Skeletal muscle cell (primary cell): ENCODE measurements at regions not wholly inside any gene's neighbourhood (a gene's known extent, or its start where the extent isn't known, plus 50 kb on each side); places are given as distances from the start of the nearest gene placed in this dataset.
"Not testable (repeated sequence)": the region's sequence is repeated elsewhere in the genome, so short reads cannot be mapped to it uniquely, and the experiment has no call there.

Experiments
- DNase-seq: peaks from one replicate; pipeline ENCODE4 v3.0.0-alpha.2; 2010; ENCODE audit warnings: low read depth
- H3K4me3 ChIP-seq: 2 replicates; pipeline ENCODE4 v1.5.1; 2011; ENCODE audit warnings: low read depth, mild to moderate bottlenecking, control low read depth, low read length, moderate library complexity

DNA sequence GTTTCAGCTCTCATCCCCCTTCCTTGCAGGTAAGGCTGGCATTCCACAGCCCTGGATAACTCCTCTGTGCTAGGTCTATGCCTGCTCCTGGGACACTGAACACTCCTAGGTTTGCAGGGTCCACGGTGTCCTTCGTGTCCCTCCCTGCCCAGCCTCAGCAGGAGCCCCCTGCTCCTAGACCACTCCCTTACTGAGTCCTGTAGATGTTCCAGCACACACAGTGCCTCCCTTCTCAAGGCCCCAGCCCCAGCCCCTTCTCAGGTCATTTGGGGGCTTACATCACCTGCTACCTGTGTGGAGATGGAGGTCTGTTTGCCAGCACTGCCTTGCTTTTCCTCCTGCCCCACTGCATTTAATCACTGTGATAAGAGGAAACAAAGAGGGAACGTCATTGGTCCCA is 146.4 kb upstream of the TNP1 start:
- H3K4me3 ChIP-seq: no peak overlapping the region
- DNase-seq: no peak

DNA sequence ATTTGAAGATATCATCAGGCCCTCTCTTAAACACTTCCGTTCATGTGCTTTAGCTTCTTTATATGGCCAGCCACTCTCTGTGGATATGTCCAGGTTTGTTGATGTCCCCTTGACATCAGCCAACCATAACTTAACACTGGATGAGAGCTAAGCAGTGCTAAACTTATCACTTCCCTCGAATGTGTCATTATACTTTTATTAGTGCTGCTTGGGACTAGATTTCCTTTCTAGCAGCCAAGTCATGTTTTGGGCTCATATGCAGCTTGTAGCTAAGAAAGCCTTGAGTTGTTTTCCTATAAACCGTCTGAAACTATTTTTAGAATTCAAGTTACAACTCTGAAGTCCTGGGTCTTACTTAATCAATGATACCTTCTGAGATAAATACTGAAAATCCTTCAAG is 144.8 kb upstream of the TNP1 start:
- no peak for DNase-seq
- no peak overlapping the region for H3K4me3 ChIP-seq

DNA sequence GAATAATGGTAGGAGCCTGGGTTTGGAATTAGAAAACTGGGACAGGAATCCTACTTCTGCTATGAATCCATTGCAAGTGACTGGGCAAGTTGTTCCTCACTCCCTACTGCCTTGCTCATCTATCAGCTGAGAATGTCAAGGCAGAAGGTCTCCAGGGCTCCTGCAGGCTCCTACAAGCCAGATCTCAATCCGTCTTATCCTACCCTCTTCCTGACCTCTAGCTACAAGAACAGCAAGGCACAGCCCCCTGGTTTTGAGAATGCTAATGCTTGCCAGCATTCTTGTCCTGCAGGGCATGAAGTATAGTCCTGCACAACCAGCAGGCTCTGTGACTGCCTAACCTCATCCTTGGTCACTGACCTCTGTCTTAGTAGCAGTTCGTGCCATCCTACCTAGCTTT is 141.9 kb upstream of the TNP1 start:
- DNase-seq: no peak
- no peak overlapping the region for H3K4me3 ChIP-seq

DNA sequence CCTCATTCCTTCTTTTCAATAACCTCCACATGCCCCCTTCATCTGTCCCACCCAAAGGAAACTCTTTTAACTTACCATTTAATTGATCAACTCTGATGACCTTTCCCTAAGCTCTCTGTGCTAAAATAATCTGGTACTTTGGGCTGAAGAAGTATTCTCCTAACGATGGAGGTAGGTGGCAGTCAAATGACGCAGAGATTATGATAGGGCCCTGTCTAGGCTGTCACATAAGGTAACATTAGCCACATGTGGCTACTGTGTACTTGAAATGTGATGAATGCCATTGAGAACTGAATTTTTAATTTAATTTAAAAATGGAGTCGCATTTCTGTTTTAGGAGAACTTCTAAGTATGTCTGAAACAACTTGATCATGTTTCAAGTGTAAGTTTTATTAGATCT is 140.5 kb upstream of the TNP1 start:
- no peak overlapping the region for H3K4me3 ChIP-seq
- DNase-seq: no peak

DNA sequence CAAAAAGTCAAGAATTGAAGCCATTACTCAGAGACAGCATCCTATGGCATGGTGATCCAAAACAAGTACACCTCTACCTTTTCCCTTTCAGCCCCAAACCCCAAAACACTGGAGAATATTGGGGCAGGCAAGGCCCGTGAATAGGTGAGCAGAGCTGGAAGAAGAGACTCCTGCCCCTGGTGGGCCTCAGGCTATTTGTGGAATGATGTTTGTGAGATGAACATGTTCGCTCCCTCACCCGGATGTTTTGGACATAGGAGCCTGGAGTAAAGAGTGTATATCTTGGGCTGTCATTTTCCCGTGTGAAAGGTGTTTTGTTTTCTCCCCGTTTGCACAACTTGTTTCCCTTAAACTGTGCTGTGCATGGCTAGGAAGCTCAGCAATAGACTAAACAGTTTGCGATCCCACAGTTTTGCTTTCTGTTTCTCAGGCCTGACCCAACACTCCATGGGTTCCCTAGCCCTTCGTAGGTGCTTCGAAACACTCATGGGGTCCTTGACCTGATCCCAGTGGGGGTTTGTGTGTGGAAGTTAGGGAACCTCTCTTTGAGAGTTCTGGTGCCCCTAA is 136.5 kb upstream of the TNP1 start:
- no peak for DNase-seq
- no peak overlapping the region for H3K4me3 ChIP-seq

DNA sequence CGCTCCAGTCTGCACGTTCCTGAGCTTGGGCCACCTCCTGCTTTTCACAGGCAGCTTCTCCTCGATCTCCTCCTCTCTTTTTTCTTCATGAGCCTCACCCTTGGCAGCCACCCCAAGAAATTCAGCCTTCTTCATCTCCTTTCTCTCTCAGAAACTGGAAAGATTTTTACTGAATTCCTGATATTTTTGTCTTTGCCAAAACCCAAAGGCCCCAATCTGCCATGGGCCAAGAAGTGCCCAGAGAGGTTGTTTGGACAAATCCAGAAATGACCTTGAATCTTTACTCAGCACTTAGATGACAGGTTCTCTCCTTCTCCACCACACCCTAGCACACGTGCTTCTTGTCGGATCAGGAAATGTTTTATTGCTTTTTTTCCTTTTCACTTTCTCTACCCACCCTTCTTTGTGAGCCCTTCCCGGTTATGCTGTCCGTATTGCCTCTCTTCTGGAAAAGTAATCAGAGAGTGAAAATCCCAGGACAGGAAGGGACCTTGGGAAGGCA is 134.5 kb upstream of the TNP1 start:
- no peak overlapping the region for H3K4me3 ChIP-seq
- no peak for DNase-seq

DNA sequence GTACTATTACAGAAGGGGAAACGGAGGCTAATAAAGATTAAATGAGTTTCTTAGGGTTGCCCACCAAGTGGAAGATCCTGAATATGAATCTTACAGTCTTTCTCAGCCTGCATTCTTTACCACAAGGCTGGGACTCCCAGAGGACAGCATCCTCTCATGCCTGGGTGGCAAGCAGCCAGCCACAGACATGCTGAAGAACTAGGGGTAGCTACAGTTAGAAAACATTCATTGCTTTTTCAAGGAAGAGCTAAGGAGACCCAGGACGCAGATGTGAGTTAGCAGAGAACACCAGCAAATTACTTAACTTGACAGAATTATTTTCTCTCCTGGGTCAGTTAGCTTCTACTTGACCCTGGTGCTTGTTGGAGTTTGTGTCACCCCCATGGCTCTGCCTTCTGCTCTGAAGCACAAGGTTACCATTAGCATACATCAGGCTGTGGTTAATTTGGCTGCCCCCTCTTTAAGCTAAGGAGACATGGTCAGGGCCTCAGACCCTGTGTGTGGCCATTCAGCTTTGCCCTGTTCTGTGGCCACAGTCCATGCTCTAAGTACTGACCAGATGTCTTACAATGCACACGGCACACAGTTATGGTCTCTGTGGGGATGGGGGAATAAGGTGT is 132.3 kb upstream of the TNP1 start:
- H3K4me3 ChIP-seq: no peak overlapping the region
- DNase-seq: no peak

DNA sequence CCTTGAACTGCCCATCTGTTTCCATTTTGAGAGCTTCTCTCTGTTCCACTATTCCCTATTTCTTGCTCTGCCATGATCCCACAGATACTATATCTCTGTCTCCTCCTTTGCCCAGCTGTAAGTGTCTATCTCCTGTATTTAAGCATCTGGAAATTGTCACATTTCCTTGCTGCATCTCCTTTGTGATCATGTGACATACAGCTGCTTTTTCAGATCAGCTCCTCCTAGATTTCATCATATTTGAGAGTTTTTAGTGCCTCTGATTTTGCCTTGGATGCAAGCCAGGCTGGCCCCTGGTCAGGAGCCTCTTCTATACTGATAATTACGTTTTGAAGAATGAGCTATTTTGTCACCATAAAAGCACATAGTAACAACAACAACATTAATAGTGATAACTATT is 131.7 kb upstream of the TNP1 start:
- no peak for DNase-seq
- H3K4me3 ChIP-seq: no peak overlapping the region

DNA sequence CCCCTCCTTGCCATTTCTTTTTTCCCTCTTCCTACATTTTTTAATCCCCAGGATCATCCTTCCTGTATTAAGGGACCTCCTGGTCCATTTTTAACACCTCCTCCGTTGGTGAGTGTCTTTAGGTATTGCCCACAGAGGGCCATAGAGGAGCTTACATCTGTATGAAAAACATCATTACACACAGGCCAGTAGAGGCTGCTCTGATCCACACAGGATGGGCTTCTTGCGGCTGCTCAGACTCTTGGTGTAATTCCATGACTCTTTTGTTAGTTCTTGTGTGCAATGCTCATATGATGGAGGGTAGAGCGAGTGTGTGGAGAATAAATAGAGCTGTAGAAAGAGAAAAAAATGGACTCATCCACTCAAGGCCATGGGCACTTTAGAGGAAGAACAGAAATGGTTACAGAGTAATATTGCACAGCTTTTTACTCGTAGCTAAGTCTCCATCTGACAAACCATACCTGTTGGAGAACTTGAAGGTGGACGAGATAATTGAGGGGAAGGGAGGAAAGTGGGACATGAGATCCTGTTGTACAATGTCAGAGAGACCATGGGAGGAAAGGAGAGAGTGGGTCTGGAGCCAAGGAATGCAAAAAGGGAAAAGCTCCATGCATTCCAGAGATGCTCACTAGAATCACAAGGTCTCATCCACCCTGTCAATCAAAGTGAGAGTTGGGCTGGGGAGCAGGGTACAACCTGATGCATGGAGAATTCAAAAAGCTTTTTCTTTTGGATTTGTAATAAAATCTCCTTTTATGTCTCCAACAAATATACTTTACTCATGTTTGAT is 129.7 kb upstream of the TNP1 start:
- no peak overlapping the region for H3K4me3 ChIP-seq
- no peak for DNase-seq

DNA sequence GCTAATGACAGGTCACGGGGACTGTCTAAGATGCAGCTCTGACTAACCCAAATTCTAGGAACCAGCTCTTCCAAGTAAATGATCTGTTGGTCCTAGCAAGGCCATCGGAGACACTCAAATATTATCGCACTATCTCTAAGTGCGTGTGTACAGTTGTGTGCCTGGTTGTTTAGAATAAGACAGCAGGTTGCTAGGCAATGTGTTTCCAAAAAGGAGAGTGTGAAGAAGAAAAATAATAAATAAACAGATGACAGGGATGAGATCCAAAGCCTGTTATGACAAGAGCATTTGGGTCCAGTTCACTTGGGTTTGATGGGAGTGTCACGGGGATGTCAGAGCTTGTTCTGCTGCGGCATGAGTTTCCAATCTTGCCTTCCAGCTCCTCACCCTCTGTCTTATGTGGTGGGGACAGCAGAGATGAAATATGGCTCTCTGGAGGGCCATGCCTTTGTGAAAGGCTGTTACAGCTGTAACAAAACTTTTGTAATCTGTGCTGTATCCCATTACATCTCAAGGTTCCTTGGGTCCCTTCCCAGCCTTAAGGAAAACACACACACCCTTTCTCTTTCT is 127.5 kb upstream of the TNP1 start:
- H3K4me3 ChIP-seq: no peak overlapping the region
- DNase-seq: no peak

DNA sequence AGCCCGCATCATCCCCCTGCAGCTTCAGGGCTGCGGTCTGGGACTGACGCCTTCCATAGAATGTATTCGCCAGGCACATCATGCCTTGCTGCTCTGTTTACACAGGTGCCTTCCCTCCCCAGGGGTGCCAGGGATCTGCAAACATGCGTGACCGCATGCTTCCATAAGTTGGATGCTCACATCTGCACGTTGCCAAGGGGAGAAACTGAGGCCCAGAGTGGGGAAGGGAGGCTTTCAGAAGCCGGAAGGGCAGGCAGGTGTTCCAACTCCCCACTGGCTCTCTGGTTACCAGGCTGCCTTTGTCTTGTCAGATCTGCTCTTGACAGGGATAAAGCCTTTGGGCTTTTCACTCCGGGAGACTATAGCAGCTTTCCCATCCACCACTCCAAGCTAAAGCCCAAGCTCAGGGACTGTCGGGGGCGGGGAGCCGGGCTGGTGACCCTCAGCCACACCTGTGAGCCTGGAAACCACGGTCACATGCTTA is 125.8 kb upstream of the TNP1 start:
- DNase-seq: no peak

DNA sequence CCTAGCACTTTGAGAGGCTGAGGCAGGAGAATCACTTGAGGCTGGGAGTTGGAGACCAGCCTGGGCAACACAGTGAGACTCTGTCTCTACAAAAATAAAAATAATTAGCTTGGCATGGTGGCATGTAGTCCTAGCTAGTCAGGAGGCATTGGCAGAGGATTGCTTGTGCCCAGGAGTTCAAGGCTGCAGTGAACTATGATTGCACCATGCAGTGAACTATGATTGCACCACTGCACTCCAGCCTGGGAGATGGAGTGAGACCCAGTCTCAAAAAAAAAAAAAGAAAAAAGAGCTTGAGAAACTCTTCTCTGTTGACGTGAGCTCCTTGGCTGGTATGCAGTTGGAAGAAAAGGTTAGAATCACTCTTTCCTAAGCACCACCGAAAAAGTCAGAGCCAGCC is 125.1 kb upstream of the TNP1 start:
- no peak for DNase-seq

More for the DNA sequence above, 125.8 kb upstream of the TNP1 start:
- no peak overlapping the region for H3K4me3 ChIP-seq

DNA sequence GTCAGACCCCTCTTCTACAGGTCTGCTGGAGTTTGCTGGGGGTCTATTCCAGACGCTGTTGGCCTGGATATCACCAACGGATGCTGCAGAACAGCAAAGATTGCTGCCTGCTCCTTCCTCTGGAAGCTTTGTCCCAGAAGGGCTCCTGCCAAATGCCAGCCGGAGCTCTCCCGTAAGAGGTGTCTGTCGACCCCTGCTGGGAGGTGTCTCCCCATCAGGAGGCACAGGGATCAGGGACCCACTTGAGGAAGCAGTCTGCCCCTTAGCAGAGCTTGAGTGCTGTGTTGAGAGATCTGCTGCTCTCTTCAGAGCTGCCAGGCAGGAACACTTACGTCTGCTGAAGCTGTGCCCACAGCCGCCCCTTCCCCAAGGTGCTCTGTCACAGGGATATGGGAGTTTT is 122.1 kb upstream of the TNP1 start:
- DNase-seq, H3K4me3 ChIP-seq: not testable (repeated sequence)

More for the DNA sequence above, 125.1 kb upstream of the TNP1 start:
- no peak overlapping the region for H3K4me3 ChIP-seq

DNA sequence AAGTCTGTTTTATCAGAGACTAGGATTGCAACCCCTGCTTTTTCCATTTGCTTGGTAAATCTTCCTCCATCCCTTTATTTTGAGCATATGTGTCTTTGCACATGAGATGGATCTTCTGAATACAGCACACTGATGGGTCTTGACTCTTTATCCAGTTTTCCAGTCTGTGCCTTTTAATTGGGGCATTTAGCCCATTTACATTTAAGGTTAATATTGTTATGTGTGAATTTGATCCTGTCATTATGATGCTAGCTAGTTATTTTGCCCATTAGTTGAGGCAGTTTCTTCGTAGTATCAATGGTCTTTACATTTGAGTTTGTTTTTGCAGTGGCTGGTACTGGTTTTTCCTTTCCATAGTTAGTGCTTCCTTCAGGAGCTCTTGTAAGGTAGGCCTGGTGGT is 120.6 kb upstream of the TNP1 start:
- H3K4me3 ChIP-seq, DNase-seq: not testable (repeated sequence)

DNA sequence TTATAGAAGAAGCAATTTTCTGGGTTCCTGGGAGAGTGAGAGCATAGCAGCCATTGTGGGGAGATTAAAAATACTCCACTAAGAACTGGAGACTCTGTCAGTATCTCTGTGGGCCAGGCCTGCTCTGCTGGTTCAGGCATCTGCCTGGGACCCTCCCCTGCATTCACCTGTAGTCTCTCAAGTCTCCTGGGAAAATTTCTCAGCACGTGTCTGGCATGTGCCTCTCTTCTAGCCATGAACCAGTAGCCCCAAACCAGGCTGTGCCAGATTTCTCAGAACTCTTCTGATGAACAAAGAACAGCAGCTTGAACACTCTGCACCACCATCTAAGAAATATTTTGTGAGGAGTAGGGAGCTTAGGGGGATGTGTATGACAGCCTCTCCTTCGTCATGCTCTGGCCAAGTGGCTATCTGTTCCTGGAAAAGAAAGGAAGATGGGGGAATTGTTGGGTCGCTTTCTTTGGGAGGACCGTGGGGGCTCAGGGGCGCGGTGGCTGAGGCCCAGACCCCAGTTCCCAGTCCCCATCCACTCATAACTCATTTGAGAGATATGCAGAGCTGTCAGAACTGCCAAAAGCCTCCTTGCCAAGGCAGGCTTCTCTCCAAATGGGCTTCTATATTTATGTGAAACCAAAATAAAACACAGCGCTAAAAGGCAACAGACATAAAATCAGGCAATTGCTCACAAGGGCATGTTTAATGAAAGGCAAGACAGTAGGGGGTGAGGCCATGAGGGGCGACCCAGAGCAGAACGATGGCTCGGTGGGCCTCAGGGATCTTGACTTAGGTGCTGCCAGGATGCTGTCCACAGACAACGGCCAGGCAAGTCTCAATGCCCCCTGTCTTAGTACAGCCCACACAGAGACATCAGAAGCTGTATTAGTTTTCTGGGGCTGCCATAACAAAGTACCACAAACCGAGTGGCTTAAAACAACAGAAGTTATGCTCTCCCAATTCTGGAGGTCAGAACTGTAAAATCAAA is 114.7 kb upstream of the TNP1 start:
- H3K4me3 ChIP-seq: no peak overlapping the region
- no peak for DNase-seq

DNA sequence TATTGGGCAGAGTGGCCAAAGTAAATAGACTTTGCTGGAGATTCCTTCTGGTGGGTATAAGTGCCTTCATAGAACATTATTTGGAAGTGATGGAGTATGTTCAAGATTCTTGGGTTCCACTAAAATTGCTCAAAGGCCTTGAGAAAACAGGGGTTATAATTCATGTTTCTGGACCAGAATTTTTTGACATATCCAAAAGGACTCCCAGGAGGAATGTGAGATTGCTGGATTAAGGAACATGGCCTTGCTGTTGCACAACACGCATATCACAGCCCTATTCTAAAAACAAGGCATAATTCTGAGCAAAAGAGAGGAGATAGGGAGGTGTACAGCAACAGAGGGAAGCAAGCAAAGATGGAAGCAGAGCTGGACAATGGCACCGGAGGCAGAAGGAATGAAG is 111.7 kb upstream of the TNP1 start:
- DNase-seq: no peak
- H3K4me3 ChIP-seq: no peak overlapping the region

DNA sequence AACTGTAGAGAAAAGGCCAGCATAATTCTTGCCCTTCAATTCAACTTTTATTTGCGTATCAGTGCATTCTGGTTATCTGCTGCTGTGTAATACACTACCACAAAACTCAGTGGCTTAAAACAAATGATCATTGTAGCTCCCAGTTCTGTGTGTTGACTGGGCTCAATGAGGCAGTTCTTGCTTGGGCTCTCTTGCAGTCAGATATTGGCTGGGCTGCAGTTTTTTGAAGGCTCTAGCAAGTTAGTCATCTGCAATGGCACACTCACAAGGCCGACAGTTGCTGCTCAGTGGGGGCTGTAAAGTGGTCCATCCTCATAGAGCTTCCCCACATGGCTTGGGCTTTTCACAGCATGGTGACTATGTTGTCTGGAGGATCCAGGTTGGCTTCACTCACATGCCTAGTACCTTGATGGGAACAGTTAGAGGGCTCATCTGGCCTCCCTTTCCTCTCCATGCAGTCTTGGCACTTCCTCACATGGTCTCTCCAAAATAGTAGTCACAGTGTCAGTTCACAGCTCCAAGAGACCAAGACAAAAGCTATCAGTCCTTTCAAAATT is 110.6 kb upstream of the TNP1 start:
- H3K4me3 ChIP-seq: no peak overlapping the region
- DNase-seq: no peak

DNA sequence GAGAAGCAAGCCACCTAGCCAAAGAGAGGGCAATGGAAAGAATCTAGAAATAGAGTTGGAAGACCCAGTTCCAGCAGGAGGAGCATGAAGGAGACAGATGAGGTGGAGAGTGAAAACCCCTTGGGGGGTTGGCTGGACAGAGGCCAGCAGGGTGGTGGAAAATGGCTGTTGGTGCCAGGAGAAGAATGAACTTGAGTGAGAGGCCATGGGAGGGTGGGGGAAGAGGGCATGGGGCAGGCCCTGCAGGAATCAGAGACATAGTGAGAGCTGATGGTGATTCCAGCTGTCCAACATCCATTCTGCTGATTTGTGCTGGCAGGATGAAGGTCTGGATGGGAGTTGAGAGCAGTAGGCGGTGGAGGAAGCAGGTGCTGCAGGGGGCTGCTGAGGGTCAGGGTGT is 108.0 kb upstream of the TNP1 start:
- H3K4me3 ChIP-seq: no peak overlapping the region
- DNase-seq: no peak

DNA sequence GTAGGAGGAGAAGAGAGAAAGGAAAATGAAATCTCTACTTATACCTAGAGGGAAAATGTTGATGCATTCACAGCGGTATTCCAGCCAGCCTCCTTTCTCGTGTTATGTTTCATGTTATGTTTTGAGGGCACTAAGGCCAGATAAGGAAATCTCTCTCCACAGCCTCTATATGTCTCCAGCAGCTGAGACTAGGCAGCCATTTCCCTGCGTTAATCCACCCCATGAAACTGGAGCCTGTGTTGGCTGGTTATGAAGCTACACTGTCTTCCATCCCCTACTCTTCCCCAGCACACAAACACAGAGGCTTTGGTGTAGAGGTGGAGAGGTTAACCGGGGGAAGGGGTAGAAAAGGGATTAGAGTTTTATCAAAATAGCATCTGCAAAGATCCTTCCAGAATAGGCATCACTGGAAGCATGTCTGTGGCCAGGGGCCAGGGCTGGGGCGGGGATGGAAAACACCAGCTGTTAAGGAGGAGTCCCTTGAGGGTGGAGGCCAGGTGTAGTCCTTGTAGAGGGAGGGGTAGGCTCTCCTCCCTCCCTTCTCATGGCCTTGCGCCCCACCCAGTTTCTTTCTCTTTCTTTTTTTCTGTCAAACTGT is 100.9 kb upstream of the TNP1 start:
- no peak for DNase-seq
- H3K4me3 ChIP-seq: no peak overlapping the region
